Osteocyte (in vitro differentiated cells): ENCODE measurements at regions not wholly inside any gene's neighbourhood (a gene's known extent, or its start where the extent isn't known, plus 50 kb on each side); places are given as distances from the start of the nearest gene placed in this dataset.

Experiments
- DNase-seq: peaks from one replicate; pipeline ENCODE4 v3.0.0; 2021; ENCODE audit warnings: mixed read lengths; ENCODE audit not compliant: unreplicated experiment; ENCODE audit errors: extremely low spot score
- H3K27ac Mint-ChIP-seq: one replicate; pipeline ENCODE4 v1.8.0; 2021; ENCODE audit warnings: mild to moderate bottlenecking, mixed read lengths; ENCODE audit not compliant: unreplicated experiment
- H3K27me3 Mint-ChIP-seq: one replicate; pipeline ENCODE4 v1.8.0; 2021; ENCODE audit warnings: mixed read lengths; ENCODE audit not compliant: unreplicated experiment
- H3K36me3 Mint-ChIP-seq: one replicate; pipeline ENCODE4 v1.8.0; 2021; ENCODE audit warnings: mixed read lengths; ENCODE audit not compliant: unreplicated experiment
- H3K4me1 Mint-ChIP-seq: one replicate; pipeline ENCODE4 v1.8.0; 2021; ENCODE audit warnings: mixed read lengths; ENCODE audit not compliant: unreplicated experiment
- H3K4me3 Mint-ChIP-seq: one replicate; pipeline ENCODE4 v1.8.0; 2021; ENCODE audit warnings: mild to moderate bottlenecking, moderate library complexity, mixed read lengths; ENCODE audit not compliant: unreplicated experiment
- H3K9me3 Mint-ChIP-seq: one replicate; pipeline ENCODE4 v1.8.0; 2021; ENCODE audit warnings: mixed read lengths; ENCODE audit not compliant: unreplicated experiment
- CTCF ChIP-seq: fragments of 200-600 bp; sonication (generic); IDR thresholded peaks from 2 replicates; pipeline ENCODE4 v1.5.0; 2021; ENCODE audit warnings: antibody characterized with exemption, mild to moderate bottlenecking, moderate library complexity

GRCh38 chr16:85165781-85166180 is 53.5 kb upstream of the CIBAR2 start:
- no peak for TF ChIP-seq CTCF

DNA sequence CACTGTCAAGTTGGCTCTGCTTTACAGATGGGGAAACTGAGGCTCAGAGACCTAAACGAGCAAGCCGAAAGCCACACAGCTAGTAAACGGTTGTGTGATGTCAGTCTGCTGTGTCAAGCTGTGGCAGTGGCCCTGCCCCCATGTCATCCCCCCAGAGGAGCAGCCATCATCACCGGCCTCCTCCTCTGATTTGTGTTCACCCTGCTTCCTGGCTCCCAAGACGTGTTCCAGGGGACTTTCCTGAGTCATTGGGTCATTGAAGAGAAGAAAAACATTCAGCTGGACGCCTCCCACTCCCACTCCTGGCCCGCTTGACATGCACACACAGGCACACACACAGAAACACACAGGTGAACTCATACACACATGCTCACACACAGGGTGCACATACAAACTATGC is 54.0 kb upstream of the CIBAR2 start:
- TF ChIP-seq CTCF = no peak
- Mint-ChIP-seq H3K27ac (no peak overlapping the region), H3K36me3 (no peaks in the 10 kb centered on the region), H3K4me3 (no peak overlapping the region), H3K27me3 (no peaks in the 10 kb centered on the region), H3K4me1 (peaks cover 27% of the 10 kb centered on the region), H3K9me3 (no peaks in the 10 kb centered on the region)
- no peak for DNase-seq

More at GRCh38 chr16:85165781-85166180, 53.5 kb upstream of the CIBAR2 start:
- H3K27me3 Mint-ChIP-seq = no peaks in the 10 kb centered on the region
- H3K4me1 Mint-ChIP-seq = peaks cover 27% of the 10 kb centered on the region
- H3K9me3 Mint-ChIP-seq = no peaks in the 10 kb centered on the region
- no peaks in the 10 kb centered on the region for H3K36me3 Mint-ChIP-seq
- H3K4me3 Mint-ChIP-seq = no peak overlapping the region
- no peak for DNase-seq
- no peak overlapping the region for H3K27ac Mint-ChIP-seq

GRCh38 chr16:85166699-85167588 is 54.7 kb upstream of the CIBAR2 start:
- Mint-ChIP-seq H3K27me3 (no peaks in the 10 kb centered on the region), H3K27ac (no peak overlapping the region), H3K9me3 (no peaks in the 10 kb centered on the region), H3K4me3 (no peak overlapping the region), H3K4me1 (peaks cover 30% of the 10 kb centered on the region), H3K36me3 (no peaks in the 10 kb centered on the region)
- no peak for DNase-seq
- TF ChIP-seq CTCF = no peak

GRCh38 chr16:85167589-85168537 is 55.6 kb upstream of the CIBAR2 start:
- Mint-ChIP-seq H3K4me3 (peak overlapping the region; percentile 53), H3K9me3 (no peaks in the 10 kb centered on the region), H3K4me1 (peaks cover 31% of the 10 kb centered on the region), H3K36me3 (no peaks in the 10 kb centered on the region), H3K27me3 (no peaks in the 10 kb centered on the region), H3K27ac (no peak overlapping the region)
- DNase-seq = no peak
- no peak for TF ChIP-seq CTCF
